Liver (tissue), 7 donors: ENCODE measurements at regions not wholly inside any gene's neighbourhood (a gene's known extent, or its start where the extent isn't known, plus 50 kb on each side); places are given as distances from the start of the nearest gene placed in this dataset.

Experiments
- DNase-seq: peaks from one replicate; pipeline ENCODE4 v3.0.0-alpha.2; 2017; ENCODE audit warnings: low spot score
- H3K27ac ChIP-seq, 2 donors: one replicate each; pipeline ENCODE4 v1.7.0; 2013; ENCODE audit warnings: inconsistent platforms in 2 of 2, low read length in 2 of 2, control low read depth in 1 of 2, low read depth in 1 of 2, mild to moderate bottlenecking in 1 of 2
- H3K27me3 ChIP-seq, 4 donors: one replicate each; pipeline versions ENCODE4 v1.6.1 to v1.7.0; 2013; ENCODE audit warnings: low read length in 3 of 4, inconsistent platforms in 1 of 4, mild to moderate bottlenecking in 1 of 4, moderate library complexity in 1 of 4; ENCODE audit not compliant: control insufficient read depth in 4 of 4, insufficient read depth in 4 of 4
- H3K36me3 ChIP-seq, 4 donors: one replicate each; pipeline versions ENCODE4 v1.6.1 to v1.7.0; 2013; ENCODE audit warnings: low read length in 3 of 4, mild to moderate bottlenecking in 3 of 4, low read depth in 1 of 4, moderate library complexity in 1 of 4; ENCODE audit not compliant: control insufficient read depth in 4 of 4, insufficient read depth in 3 of 4
- H3K4me1 ChIP-seq, 4 donors: one replicate each; pipeline versions ENCODE4 v1.6.1 to v1.7.0; 2013; ENCODE audit warnings: low read length in 3 of 4, mild to moderate bottlenecking in 3 of 4, moderate library complexity in 1 of 4; ENCODE audit not compliant: control insufficient read depth in 4 of 4, insufficient read depth in 4 of 4
- H3K4me3 ChIP-seq, 3 donors: one replicate each; pipeline versions ENCODE4 v1.6.1 to v1.7.0; 2013; ENCODE audit warnings: low read length in 3 of 3, control low read depth in 1 of 3, low read depth in 1 of 3, mild to moderate bottlenecking in 1 of 3
- H3K9ac ChIP-seq, 2 donors: one replicate each; pipeline ENCODE4 v1.7.0; 2013; ENCODE audit warnings: low read length in 2 of 2, mild to moderate bottlenecking in 2 of 2, moderate library complexity in 2 of 2, control low read depth in 1 of 2, low read depth in 1 of 2
- H3K9me3 ChIP-seq, 4 donors: one replicate each; pipeline versions ENCODE4 v1.6.1 to v1.7.0; 2013; ENCODE audit warnings: low read length in 3 of 4; ENCODE audit not compliant: control insufficient read depth in 4 of 4
- ATF3 ChIP-seq: IDR thresholded peaks from 2 replicates; pipeline ENCODE4 v1.6.1; 2016; ENCODE audit warnings: antibody characterized with exemption
- EGR1 ChIP-seq, 2 donors: IDR thresholded peaks; 2 replicates each; pipeline ENCODE4 v1.6.1; 2016 to 2018; ENCODE audit warnings: antibody characterized with exemption in 2 of 2, low read depth in 2 of 2
- FOXA1 ChIP-seq: IDR thresholded peaks from 2 replicates; pipeline ENCODE4 v1.6.1; 2016; ENCODE audit warnings: antibody characterized with exemption
- FOXA2 ChIP-seq: IDR thresholded peaks from 2 replicates; pipeline ENCODE4 v1.6.1; 2016; ENCODE audit warnings: antibody characterized with exemption
- GABPA ChIP-seq, 2 donors: IDR thresholded peaks in 1 of 2; conservative IDR thresholded peaks in 1 of 2; 2 replicates each; pipeline ENCODE4 v1.6.1; 2016; ENCODE audit warnings: antibody characterized with exemption in 2 of 2, mild to moderate bottlenecking in 1 of 2, moderate library complexity in 1 of 2
- HNF4A ChIP-seq, 2 donors: conservative IDR thresholded peaks; 2 replicates each; pipeline ENCODE4 v1.6.1; 2016; ENCODE audit warnings: antibody characterized with exemption in 2 of 2, mild to moderate bottlenecking in 2 of 2
- HNF4G ChIP-seq: IDR thresholded peaks from 2 replicates; pipeline ENCODE4 v1.6.1; 2016; ENCODE audit warnings: antibody characterized with exemption
- JUND ChIP-seq, 2 donors: IDR thresholded peaks; 2 replicates each; pipeline ENCODE4 v1.6.1; 2016; ENCODE audit warnings: antibody characterized with exemption in 2 of 2
- MAX ChIP-seq: IDR thresholded peaks from 2 replicates; pipeline ENCODE4 v1.6.1; 2016; ENCODE audit warnings: antibody characterized with exemption
- NR2F2 ChIP-seq: IDR thresholded peaks from 2 replicates; pipeline ENCODE4 v1.6.1; 2016; ENCODE audit warnings: antibody characterized with exemption
- RAD21 ChIP-seq, 2 donors: IDR thresholded peaks; 2 replicates each; pipeline ENCODE4 v1.6.1; 2016; ENCODE audit warnings: antibody characterized with exemption in 2 of 2, mild to moderate bottlenecking in 2 of 2
- RXRA ChIP-seq, 2 donors: IDR thresholded peaks; 2 replicates each; pipeline ENCODE4 v1.6.1; 2017 to 2018; ENCODE audit warnings: antibody characterized with exemption in 2 of 2, mild to moderate bottlenecking in 1 of 2
- SP1 ChIP-seq: IDR thresholded peaks from 2 replicates; pipeline ENCODE4 v1.6.1; 2018; ENCODE audit warnings: antibody characterized with exemption, mild to moderate bottlenecking
- TAF1 ChIP-seq: conservative IDR thresholded peaks from 2 replicates; pipeline ENCODE4 v1.6.1; 2016; ENCODE audit warnings: antibody characterized with exemption, mild to moderate bottlenecking
- YY1 ChIP-seq: IDR thresholded peaks from 2 replicates; pipeline ENCODE4 v1.6.1; 2016; ENCODE audit warnings: antibody characterized with exemption, mild to moderate bottlenecking
- TF ChIP-seq, protein P1 (sequence below): fragments of 150-350 bp; IDR thresholded peaks from 2 replicates; pipeline ENCODE4 v1.5.1; 2017; ENCODE audit warnings: improper control_type of control experiment, low read depth, low read length; ENCODE audit not compliant: missing input control
- TF ChIP-seq, protein P2 (sequence below): IDR thresholded peaks from 2 replicates; pipeline ENCODE4 v1.6.1; 2016; ENCODE audit warnings: antibody characterized with exemption
- TF ChIP-seq, protein P3 (sequence below): IDR thresholded peaks from 2 replicates; pipeline ENCODE4 v1.6.1; 2016; ENCODE audit warnings: antibody characterized with exemption, mild to moderate bottlenecking
- donor health status: healthy.
- donor health status: healthy.
- donor health status: healthy.
- donor health status: healthy.

DNA sequence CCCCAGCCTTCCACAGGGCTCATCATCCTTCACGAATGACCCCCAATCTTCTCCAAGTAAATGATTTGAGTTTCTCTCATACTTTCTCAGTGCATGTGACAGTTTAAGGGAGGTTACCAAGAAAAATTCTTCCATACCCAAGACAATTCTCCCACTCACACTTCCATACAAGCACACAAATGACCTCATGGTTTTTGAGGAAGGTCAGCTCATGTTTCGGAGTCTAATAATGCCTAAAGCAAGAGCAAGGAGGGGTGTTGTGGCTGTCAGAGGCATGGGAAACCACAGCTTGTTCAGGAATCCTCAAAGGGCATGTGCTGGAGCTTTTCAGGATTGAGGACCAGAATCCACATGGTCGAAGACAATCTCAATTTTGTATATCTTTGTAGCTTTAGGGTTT is 279.0 kb downstream of the MAFB start (continued):
- TF ChIP-seq, protein P1, sequence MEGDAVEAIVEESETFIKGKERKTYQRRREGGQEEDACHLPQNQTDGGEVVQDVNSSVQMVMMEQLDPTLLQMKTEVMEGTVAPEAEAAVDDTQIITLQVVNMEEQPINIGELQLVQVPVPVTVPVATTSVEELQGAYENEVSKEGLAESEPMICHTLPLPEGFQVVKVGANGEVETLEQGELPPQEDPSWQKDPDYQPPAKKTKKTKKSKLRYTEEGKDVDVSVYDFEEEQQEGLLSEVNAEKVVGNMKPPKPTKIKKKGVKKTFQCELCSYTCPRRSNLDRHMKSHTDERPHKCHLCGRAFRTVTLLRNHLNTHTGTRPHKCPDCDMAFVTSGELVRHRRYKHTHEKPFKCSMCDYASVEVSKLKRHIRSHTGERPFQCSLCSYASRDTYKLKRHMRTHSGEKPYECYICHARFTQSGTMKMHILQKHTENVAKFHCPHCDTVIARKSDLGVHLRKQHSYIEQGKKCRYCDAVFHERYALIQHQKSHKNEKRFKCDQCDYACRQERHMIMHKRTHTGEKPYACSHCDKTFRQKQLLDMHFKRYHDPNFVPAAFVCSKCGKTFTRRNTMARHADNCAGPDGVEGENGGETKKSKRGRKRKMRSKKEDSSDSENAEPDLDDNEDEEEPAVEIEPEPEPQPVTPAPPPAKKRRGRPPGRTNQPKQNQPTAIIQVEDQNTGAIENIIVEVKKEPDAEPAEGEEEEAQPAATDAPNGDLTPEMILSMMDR: no peak
- no peak for TF ChIP-seq YY1
- TF ChIP-seq, protein P2, sequence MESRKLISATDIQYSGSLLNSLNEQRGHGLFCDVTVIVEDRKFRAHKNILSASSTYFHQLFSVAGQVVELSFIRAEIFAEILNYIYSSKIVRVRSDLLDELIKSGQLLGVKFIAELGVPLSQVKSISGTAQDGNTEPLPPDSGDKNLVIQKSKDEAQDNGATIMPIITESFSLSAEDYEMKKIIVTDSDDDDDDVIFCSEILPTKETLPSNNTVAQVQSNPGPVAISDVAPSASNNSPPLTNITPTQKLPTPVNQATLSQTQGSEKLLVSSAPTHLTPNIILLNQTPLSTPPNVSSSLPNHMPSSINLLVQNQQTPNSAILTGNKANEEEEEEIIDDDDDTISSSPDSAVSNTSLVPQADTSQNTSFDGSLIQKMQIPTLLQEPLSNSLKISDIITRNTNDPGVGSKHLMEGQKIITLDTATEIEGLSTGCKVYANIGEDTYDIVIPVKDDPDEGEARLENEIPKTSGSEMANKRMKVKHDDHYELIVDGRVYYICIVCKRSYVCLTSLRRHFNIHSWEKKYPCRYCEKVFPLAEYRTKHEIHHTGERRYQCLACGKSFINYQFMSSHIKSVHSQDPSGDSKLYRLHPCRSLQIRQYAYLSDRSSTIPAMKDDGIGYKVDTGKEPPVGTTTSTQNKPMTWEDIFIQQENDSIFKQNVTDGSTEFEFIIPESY: no peak

DNA sequence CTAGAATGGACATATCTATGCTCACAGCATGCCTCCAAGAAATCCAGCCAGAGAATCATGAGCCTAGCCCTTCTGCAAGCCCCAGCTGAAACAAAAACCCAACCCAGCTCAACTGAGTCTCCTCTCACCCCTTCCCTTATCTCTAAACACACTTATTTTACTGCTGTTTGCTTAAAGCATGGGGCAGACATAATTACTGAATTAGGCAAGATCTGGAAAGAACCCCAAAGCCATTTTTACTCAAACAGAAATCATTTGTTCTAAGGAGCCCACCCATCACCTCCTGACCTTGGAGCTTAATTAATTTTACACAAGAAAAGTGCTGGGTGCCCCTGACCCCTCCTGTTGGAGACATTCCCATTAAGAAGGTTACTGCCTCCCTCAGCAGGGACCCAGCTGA is 291.6 kb downstream of the MAFB start:
- no peak overlapping the region for H3K27ac ChIP-seq
- H3K27me3 ChIP-seq: no peaks in the 10 kb centered on the region
- no peaks in the 10 kb centered on the region for H3K9me3 ChIP-seq
- DNase-seq: no peak
- no peak overlapping the region for H3K9ac ChIP-seq
- TF ChIP-seq HNF4A (conservative IDR thresholded peaks at IDR 0.05) (no peak), RXRA (IDR thresholded peaks at IDR 0.05) (no peak), EGR1 (IDR thresholded peaks at IDR 0.05; ENCODE audit: low read depth in 2 of 2) (no peak), FOXA2 (no peak), FOXA1 (no peak), ATF3 (no peak), MAX (no peak), TAF1 (no peak), YY1 (no peak), SP1 (no peak), JUND (IDR thresholded peaks at IDR 0.05) (no peak), GABPA (IDR thresholded peaks at IDR 0.05 in 1 of 2, conservative IDR thresholded peaks at IDR 0.05 in 1 of 2) (no peak), RAD21 (IDR thresholded peaks at IDR 0.05) (no peak), HNF4G (no peak), NR2F2 (no peak)
- TF ChIP-seq, protein P1: no peak
- TF ChIP-seq, protein P3, sequence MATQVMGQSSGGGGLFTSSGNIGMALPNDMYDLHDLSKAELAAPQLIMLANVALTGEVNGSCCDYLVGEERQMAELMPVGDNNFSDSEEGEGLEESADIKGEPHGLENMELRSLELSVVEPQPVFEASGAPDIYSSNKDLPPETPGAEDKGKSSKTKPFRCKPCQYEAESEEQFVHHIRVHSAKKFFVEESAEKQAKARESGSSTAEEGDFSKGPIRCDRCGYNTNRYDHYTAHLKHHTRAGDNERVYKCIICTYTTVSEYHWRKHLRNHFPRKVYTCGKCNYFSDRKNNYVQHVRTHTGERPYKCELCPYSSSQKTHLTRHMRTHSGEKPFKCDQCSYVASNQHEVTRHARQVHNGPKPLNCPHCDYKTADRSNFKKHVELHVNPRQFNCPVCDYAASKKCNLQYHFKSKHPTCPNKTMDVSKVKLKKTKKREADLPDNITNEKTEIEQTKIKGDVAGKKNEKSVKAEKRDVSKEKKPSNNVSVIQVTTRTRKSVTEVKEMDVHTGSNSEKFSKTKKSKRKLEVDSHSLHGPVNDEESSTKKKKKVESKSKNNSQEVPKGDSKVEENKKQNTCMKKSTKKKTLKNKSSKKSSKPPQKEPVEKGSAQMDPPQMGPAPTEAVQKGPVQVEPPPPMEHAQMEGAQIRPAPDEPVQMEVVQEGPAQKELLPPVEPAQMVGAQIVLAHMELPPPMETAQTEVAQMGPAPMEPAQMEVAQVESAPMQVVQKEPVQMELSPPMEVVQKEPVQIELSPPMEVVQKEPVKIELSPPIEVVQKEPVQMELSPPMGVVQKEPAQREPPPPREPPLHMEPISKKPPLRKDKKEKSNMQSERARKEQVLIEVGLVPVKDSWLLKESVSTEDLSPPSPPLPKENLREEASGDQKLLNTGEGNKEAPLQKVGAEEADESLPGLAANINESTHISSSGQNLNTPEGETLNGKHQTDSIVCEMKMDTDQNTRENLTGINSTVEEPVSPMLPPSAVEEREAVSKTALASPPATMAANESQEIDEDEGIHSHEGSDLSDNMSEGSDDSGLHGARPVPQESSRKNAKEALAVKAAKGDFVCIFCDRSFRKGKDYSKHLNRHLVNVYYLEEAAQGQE: no peak
- TF ChIP-seq, protein P2: no peak
- H3K4me3 ChIP-seq: no peak overlapping the region
- H3K36me3 ChIP-seq: no peaks in the 10 kb centered on the region
- H3K4me1 ChIP-seq: no peaks in the 10 kb centered on the region
